ENCODE measurements at regions not wholly inside any gene's neighbourhood (a gene's known extent, or its start where the extent isn't known, plus 50 kb on each side); places are given as distances from the start of the nearest gene placed in this dataset.

- Histone ChIP-seq H3K27me3 (ENCODE audit: low read depth, low read length) (no peaks in the 10 kb centered on the region), H3K27ac (ENCODE audit: low read length) (no peak overlapping the region), H3K36me3 (replicated peaks; ENCODE audit: low read depth, low read length) (no peaks in the 10 kb centered on the region), H3K9ac (ENCODE audit: low read length) (no peak overlapping the region), H3K4me1 (ENCODE audit: low read length) (peaks cover 12% of the 10 kb centered on the region), H3K9me3 (ENCODE audit: insufficient read depth, low read length) (no peaks in the 10 kb centered on the region), H3K79me2 (ENCODE audit: low read length) (no peaks in the 10 kb centered on the region), H2AFZ (ENCODE audit: low read depth, low read length) (no peak overlapping the region), H3K4me3 (ENCODE audit: low read length) (no peak overlapping the region), H4K20me1 (ENCODE audit: insufficient read depth, low read length) (no peaks in the 10 kb centered on the region), H3K4me2 (ENCODE audit: low read length) (peak overlapping the region; percentile 26)
- TF ChIP-seq CTCF (IDR thresholded peaks at IDR 0.05; ENCODE audit: low read depth, low read length) (no peak), EZH2phosphoT487 (IDR thresholded peaks at IDR 0.05; ENCODE audit: low read depth) (no peak)
Observed at GRCh38 chr11:91239359-91239758, 985.3 kb upstream of the FAT3 start.

GRCh38 chr11:91231226-91231625 is 993.4 kb upstream of the FAT3 start:
- no peaks in the 10 kb centered on the region for H3K27me3 ChIP-seq (ENCODE audit: low read depth, low read length)
- H3K4me1 ChIP-seq (ENCODE audit: low read length) = no peaks in the 10 kb centered on the region
- H3K9me3 ChIP-seq (ENCODE audit: insufficient read depth, low read length) = no peaks in the 10 kb centered on the region
- H3K9ac ChIP-seq (ENCODE audit: low read length) = no peak overlapping the region
- H3K36me3 ChIP-seq (replicated peaks; ENCODE audit: low read depth, low read length) = no peaks in the 10 kb centered on the region
- TF ChIP-seq EZH2phosphoT487 (IDR thresholded peaks at IDR 0.05; ENCODE audit: low read depth) = no peak
- no peak for TF ChIP-seq CTCF (IDR thresholded peaks at IDR 0.05; ENCODE audit: low read depth, low read length)
- H2AFZ ChIP-seq (ENCODE audit: low read depth, low read length) = no peak overlapping the region
- H3K4me3 ChIP-seq (ENCODE audit: low read length) = no peak overlapping the region
- H3K79me2 ChIP-seq (ENCODE audit: low read length) = no peaks in the 10 kb centered on the region
- H4K20me1 ChIP-seq (ENCODE audit: insufficient read depth, low read length) = no peaks in the 10 kb centered on the region
- H3K4me2 ChIP-seq (ENCODE audit: low read length) = no peak overlapping the region
- H3K27ac ChIP-seq (ENCODE audit: low read length) = no peak overlapping the region

DNA sequence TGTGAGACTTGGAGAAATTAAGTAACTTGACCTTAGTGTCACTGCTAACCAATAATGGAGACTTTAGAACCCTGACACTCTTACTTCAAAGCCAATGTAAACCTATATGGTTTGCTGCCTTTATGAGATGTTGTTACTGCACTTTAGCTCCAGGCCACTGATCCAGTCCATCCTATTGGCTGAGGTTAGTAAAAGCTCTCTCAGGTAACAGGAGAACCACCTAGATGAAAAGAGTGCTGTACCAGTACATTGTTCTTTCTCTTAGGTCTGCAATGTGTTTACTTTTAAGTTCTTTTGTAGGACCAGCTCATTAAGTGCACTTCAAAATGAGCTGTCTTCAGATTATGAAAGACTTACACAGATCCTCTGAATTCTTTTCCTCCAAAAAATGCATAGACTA is 994.0 kb upstream of the FAT3 start:
- Histone ChIP-seq H3K4me1 (ENCODE audit: low read length) (no peaks in the 10 kb centered on the region), H3K4me3 (ENCODE audit: low read length) (no peak overlapping the region), H4K20me1 (ENCODE audit: insufficient read depth, low read length) (no peaks in the 10 kb centered on the region), H3K4me2 (ENCODE audit: low read length) (no peak overlapping the region), H3K36me3 (replicated peaks; ENCODE audit: low read depth, low read length) (no peaks in the 10 kb centered on the region), H2AFZ (ENCODE audit: low read depth, low read length) (no peak overlapping the region), H3K9ac (ENCODE audit: low read length) (no peak overlapping the region), H3K27ac (ENCODE audit: low read length) (no peak overlapping the region), H3K79me2 (ENCODE audit: low read length) (no peaks in the 10 kb centered on the region), H3K9me3 (ENCODE audit: insufficient read depth, low read length) (no peaks in the 10 kb centered on the region), H3K27me3 (ENCODE audit: low read depth, low read length) (no peaks in the 10 kb centered on the region)
- TF ChIP-seq CTCF (IDR thresholded peaks at IDR 0.05; ENCODE audit: low read depth, low read length) (no peak), EZH2phosphoT487 (IDR thresholded peaks at IDR 0.05; ENCODE audit: low read depth) (no peak)

DNA sequence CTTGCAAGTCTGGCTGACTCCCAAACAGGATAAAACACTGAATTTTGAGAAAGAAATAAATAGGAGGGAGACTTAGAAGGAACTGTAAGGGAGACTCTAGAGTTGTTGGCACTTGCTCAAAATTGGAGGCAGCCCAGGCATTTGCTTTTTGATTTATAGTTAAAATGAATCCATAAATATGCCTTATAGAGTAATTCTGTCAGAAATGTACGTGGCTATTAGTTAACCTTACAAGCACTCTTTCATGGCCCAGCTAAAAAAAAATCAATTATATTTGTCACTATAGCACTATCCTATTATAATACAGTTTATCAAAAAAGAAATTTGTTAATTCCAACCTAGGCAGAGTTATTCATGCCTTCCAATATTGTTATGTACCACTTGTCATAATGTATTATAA is 1000.0 kb upstream of the CHORDC1 start:
- Histone ChIP-seq H3K27me3 (ENCODE audit: low read depth, low read length) (no peaks in the 10 kb centered on the region), H3K9ac (ENCODE audit: low read length) (no peak overlapping the region), H2AFZ (ENCODE audit: low read depth, low read length) (no peak overlapping the region), H3K4me3 (ENCODE audit: low read length) (no peak overlapping the region), H3K36me3 (replicated peaks; ENCODE audit: low read depth, low read length) (no peaks in the 10 kb centered on the region), H3K79me2 (ENCODE audit: low read length) (no peaks in the 10 kb centered on the region), H3K9me3 (ENCODE audit: insufficient read depth, low read length) (no peaks in the 10 kb centered on the region), H3K4me2 (ENCODE audit: low read length) (no peak overlapping the region), H4K20me1 (ENCODE audit: insufficient read depth, low read length) (no peaks in the 10 kb centered on the region), H3K27ac (ENCODE audit: low read length) (no peak overlapping the region), H3K4me1 (ENCODE audit: low read length) (peaks cover 13% of the 10 kb centered on the region)
- no peak for TF ChIP-seq CTCF (IDR thresholded peaks at IDR 0.05; ENCODE audit: low read depth, low read length)
- no peak for TF ChIP-seq EZH2phosphoT487 (IDR thresholded peaks at IDR 0.05; ENCODE audit: low read depth)
